Uterus (tissue), 2 donors: ENCODE measurements at regions not wholly inside any gene's neighbourhood (a gene's known extent, or its start where the extent isn't known, plus 50 kb on each side); places are given as distances from the start of the nearest gene placed in this dataset.
"Not testable (repeated sequence)": the region's sequence is repeated elsewhere in the genome, so short reads cannot be mapped to it uniquely, and the experiment has no call there.

ENCODE experiments used
- CTCF ChIP-seq, 4 experiments: fragments of 200-600 bp in 2 of 4; fragments of 450-650 bp in 2 of 4; sonication (generic) in 2 of 4; IDR thresholded peaks; one replicate each; pipeline ENCODE4 v1.5.1; 2016 to 2019; ENCODE audit warnings: antibody characterized with exemption in 4 of 4, mild to moderate bottlenecking in 2 of 4, moderate library complexity in 1 of 4
- POLR2A ChIP-seq, 2 donors: fragments of 450-650 bp; IDR thresholded peaks; one replicate each; pipeline ENCODE4 v1.6.1; 2016; ENCODE audit warnings: antibody characterized with exemption in 2 of 2, mild to moderate bottlenecking in 1 of 2, moderate library complexity in 1 of 2

GRCh38 chr6:58193209-58193608 is 875.8 kb downstream of the PRIM2 start:
- TF ChIP-seq POLR2A, CTCF (IDR thresholded peaks at IDR 0.05): not testable (repeated sequence)
